Uterus (tissue), 2 donors: ENCODE measurements at regions not wholly inside any gene's neighbourhood (a gene's known extent, or its start where the extent isn't known, plus 50 kb on each side); places are given as distances from the start of the nearest gene placed in this dataset.
"Not testable (repeated sequence)": the region's sequence is repeated elsewhere in the genome, so short reads cannot be mapped to it uniquely, and the experiment has no call there.

Experiments used
- POLR2A ChIP-seq, 2 donors: fragments of 450-650 bp; IDR thresholded peaks; one replicate each; pipeline ENCODE4 v1.6.1; 2016; ENCODE audit warnings: antibody characterized with exemption in 2 of 2, mild to moderate bottlenecking in 1 of 2, moderate library complexity in 1 of 2
- TF ChIP-seq, protein P1 (sequence below), 4 experiments: fragments of 200-600 bp in 2 of 4; fragments of 450-650 bp in 2 of 4; sonication (generic) in 2 of 4; IDR thresholded peaks; one replicate each; pipeline ENCODE4 v1.5.1; 2016 to 2019; ENCODE audit warnings: antibody characterized with exemption in 4 of 4, mild to moderate bottlenecking in 2 of 4, moderate library complexity in 1 of 4

DNA sequence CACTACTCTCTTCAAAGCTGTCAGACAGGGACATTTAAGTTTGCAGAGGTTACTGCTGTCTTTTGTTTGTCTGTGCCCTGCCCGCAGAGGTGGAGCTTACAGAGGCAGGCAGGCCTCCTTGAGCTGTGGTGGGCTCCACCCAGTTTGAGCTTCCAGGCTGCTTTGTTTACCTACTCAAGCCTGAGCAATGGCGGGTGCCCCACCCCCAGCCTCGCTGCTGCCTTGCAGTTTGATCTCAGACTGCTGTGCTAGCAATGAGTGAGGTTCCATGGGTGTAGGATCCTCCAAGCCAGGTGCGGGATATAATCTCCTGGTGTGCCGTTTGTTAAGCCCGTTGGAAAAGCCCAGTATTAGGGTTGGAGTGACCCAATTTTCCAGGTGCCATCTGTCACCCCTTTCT is 581.2 kb downstream of the ANKRD50 start:
- TF ChIP-seq, protein P1, sequence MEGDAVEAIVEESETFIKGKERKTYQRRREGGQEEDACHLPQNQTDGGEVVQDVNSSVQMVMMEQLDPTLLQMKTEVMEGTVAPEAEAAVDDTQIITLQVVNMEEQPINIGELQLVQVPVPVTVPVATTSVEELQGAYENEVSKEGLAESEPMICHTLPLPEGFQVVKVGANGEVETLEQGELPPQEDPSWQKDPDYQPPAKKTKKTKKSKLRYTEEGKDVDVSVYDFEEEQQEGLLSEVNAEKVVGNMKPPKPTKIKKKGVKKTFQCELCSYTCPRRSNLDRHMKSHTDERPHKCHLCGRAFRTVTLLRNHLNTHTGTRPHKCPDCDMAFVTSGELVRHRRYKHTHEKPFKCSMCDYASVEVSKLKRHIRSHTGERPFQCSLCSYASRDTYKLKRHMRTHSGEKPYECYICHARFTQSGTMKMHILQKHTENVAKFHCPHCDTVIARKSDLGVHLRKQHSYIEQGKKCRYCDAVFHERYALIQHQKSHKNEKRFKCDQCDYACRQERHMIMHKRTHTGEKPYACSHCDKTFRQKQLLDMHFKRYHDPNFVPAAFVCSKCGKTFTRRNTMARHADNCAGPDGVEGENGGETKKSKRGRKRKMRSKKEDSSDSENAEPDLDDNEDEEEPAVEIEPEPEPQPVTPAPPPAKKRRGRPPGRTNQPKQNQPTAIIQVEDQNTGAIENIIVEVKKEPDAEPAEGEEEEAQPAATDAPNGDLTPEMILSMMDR (IDR thresholded peaks at IDR 0.05) = not testable (repeated sequence)
- not testable (repeated sequence) for TF ChIP-seq POLR2A (IDR thresholded peaks at IDR 0.05)
